MM.1S (cell line): ENCODE measurements at regions not wholly inside any gene's neighbourhood (a gene's known extent, or its start where the extent isn't known, plus 50 kb on each side); places are given as distances from the start of the nearest gene placed in this dataset.

ENCODE experiments used
- DNase-seq: peaks from one replicate; pipeline ENCODE4 v3.0.0-alpha.2; 2015
- H2AFZ ChIP-seq: fragments of 300-600 bp; sonication (generic); 2 replicates; pipeline ENCODE4 v1.6.0; 2016; ENCODE audit warnings: antibody characterized with exemption, low read length
- H3F3A ChIP-seq: fragments of 300-600 bp; sonication (generic); 2 replicates; pipeline ENCODE4 v1.6.1; 2016; ENCODE audit warnings: mild to moderate bottlenecking, antibody characterized with exemption, low read length, moderate library complexity, mixed read lengths; ENCODE audit not compliant: insufficient read depth
- H3K27ac ChIP-seq: fragments of 300-600 bp; sonication (generic); 2 replicates; pipeline ENCODE4 v1.5.1; 2016; ENCODE audit warnings: mild to moderate bottlenecking, low read length
- H3K27me3 ChIP-seq: fragments of 300-600 bp; sonication (generic); replicated peaks from 2 replicates; pipeline ENCODE4 v1.6.0; 2016; ENCODE audit warnings: low read length; ENCODE audit not compliant: insufficient read depth
- H3K36me3 ChIP-seq: fragments of 300-600 bp; sonication (generic); replicated peaks from 2 replicates; pipeline ENCODE4 v1.6.1; 2016; ENCODE audit warnings: mild to moderate bottlenecking, low read length, mixed read lengths; ENCODE audit not compliant: insufficient read depth
- H3K4me1 ChIP-seq: fragments of 300-600 bp; sonication (generic); 2 replicates; pipeline ENCODE4 v1.6.1; 2016; ENCODE audit warnings: low read length, mixed read lengths
- H3K4me2 ChIP-seq: fragments of 300-600 bp; sonication (generic); 2 replicates; pipeline ENCODE4 v1.6.0; 2016; ENCODE audit warnings: low read depth, low read length
- H3K4me3 ChIP-seq: fragments of 300-600 bp; sonication (generic); 2 replicates; pipeline ENCODE4 v1.5.1; 2016; ENCODE audit warnings: low read length, mixed read lengths
- H3K79me2 ChIP-seq: fragments of 300-600 bp; sonication (generic); 2 replicates; pipeline ENCODE4 v1.6.1; 2016; ENCODE audit warnings: mixed run types, low read length, mixed read lengths
- H3K9ac ChIP-seq: fragments of 300-600 bp; sonication (generic); 2 replicates; pipeline ENCODE4 v1.6.1; 2016; ENCODE audit warnings: low read length, mixed read lengths
- H3K9me2 ChIP-seq: fragments of 300-600 bp; sonication (generic); replicated peaks from 2 replicates; pipeline ENCODE4 v1.6.1; 2016; ENCODE audit warnings: mild to moderate bottlenecking, low read length, mixed read lengths; ENCODE audit not compliant: insufficient read depth
- H3K9me3 ChIP-seq: fragments of 300-600 bp; sonication (generic); replicated peaks from 2 replicates; pipeline ENCODE4 v1.6.1; 2016; ENCODE audit warnings: mild to moderate bottlenecking, low read length, mixed read lengths; ENCODE audit not compliant: insufficient read depth
- H4K20me1 ChIP-seq: fragments of 300-600 bp; sonication (generic); 2 replicates; pipeline ENCODE4 v1.6.1; 2016; ENCODE audit warnings: mild to moderate bottlenecking, low read length, moderate library complexity, mixed read lengths; ENCODE audit not compliant: insufficient read depth
- EZH2 ChIP-seq: fragments of 300-600 bp; sonication (generic); optimal IDR thresholded peaks from 2 replicates; pipeline ENCODE3; 2017; ENCODE audit warnings: low read depth, mild to moderate bottlenecking, antibody characterized with exemption, low read length, mixed read lengths
- EZH2phosphoT487 ChIP-seq: fragments of 300-600 bp; sonication (generic); IDR thresholded peaks from 2 replicates; pipeline ENCODE4 v1.6.1; 2018; ENCODE audit warnings: antibody characterized with exemption, low read length
- TF ChIP-seq, protein P1 (sequence below): fragments of 300-600 bp; sonication (generic); IDR thresholded peaks from 2 replicates; pipeline ENCODE4 v1.5.1; 2016; ENCODE audit warnings: antibody characterized with exemption, low read length, mixed read lengths

DNA sequence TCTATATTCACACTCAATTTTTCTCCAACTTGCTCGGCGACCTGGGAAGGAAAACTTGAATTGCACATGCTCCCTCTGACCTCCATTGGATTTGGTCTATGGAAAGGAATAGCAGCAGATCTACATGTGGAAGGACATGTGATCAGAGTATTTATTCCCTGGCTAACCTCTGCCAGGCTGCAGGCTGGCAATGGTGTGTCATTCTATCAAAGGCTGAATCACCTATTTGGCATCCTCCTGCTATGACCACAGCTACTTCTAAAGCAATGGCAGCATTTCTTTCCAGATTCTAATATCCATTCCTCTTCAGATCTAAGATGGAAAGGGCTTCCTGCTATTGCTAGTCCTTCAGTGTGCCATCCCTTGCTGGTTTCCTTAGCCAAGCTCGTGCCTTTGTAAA is 144.3 kb upstream of the FREM2 start:
- no peaks in the 10 kb centered on the region for H3K9me2 ChIP-seq
- TF ChIP-seq EZH2, result no peak
- TF ChIP-seq EZH2phosphoT487, result no peak
- TF ChIP-seq, protein P1, sequence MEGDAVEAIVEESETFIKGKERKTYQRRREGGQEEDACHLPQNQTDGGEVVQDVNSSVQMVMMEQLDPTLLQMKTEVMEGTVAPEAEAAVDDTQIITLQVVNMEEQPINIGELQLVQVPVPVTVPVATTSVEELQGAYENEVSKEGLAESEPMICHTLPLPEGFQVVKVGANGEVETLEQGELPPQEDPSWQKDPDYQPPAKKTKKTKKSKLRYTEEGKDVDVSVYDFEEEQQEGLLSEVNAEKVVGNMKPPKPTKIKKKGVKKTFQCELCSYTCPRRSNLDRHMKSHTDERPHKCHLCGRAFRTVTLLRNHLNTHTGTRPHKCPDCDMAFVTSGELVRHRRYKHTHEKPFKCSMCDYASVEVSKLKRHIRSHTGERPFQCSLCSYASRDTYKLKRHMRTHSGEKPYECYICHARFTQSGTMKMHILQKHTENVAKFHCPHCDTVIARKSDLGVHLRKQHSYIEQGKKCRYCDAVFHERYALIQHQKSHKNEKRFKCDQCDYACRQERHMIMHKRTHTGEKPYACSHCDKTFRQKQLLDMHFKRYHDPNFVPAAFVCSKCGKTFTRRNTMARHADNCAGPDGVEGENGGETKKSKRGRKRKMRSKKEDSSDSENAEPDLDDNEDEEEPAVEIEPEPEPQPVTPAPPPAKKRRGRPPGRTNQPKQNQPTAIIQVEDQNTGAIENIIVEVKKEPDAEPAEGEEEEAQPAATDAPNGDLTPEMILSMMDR, result no peak
- no peaks in the 10 kb centered on the region for H3K79me2 ChIP-seq
- H4K20me1 ChIP-seq, result no peaks in the 10 kb centered on the region
- no peak overlapping the region for H2AFZ ChIP-seq
- H3K36me3 ChIP-seq, result no peaks in the 10 kb centered on the region
- H3K27ac ChIP-seq, result no peak overlapping the region
- H3K9me3 ChIP-seq, result no peaks in the 10 kb centered on the region
- H3K27me3 ChIP-seq, result no peaks in the 10 kb centered on the region
- H3K9ac ChIP-seq, result no peak overlapping the region
- no peaks in the 10 kb centered on the region for H3F3A ChIP-seq
- no peak for DNase-seq
- H3K4me1 ChIP-seq, result no peaks in the 10 kb centered on the region
- no peak overlapping the region for H3K4me3 ChIP-seq
- no peak overlapping the region for H3K4me2 ChIP-seq

DNA sequence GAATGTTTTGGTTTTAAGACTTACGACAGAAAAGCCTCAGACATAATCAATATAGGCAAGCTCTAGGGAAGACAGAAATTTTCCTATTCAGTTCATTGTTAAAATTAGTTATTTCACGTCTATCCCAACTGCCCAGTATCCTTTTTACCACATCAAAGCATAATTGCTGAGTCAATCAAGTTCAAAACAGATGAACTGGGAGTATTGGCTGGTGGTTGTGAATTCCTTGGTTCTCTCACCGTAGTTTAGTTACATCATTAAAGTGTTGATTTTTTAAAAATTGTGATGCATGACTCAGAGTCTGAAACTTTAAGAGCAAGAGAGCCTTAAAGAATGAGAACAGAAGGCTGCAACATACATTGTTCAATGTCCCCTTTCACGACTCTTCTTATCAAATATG is 143.3 kb upstream of the FREM2 start:
- no peak overlapping the region for H2AFZ ChIP-seq
- H3K9ac ChIP-seq, result no peak overlapping the region
- H3K9me2 ChIP-seq, result no peaks in the 10 kb centered on the region
- no peaks in the 10 kb centered on the region for H3K9me3 ChIP-seq
- H3K27me3 ChIP-seq, result no peaks in the 10 kb centered on the region
- no peaks in the 10 kb centered on the region for H3F3A ChIP-seq
- H3K36me3 ChIP-seq, result no peaks in the 10 kb centered on the region
- DNase-seq, result no peak
- H3K27ac ChIP-seq, result no peak overlapping the region
- H3K4me2 ChIP-seq, result no peak overlapping the region
- no peaks in the 10 kb centered on the region for H3K79me2 ChIP-seq
- no peaks in the 10 kb centered on the region for H3K4me1 ChIP-seq
- no peaks in the 10 kb centered on the region for H4K20me1 ChIP-seq
- H3K4me3 ChIP-seq, result no peak overlapping the region
- TF ChIP-seq, protein P1, result no peak
- TF ChIP-seq EZH2 (no peak), EZH2phosphoT487 (no peak)

DNA sequence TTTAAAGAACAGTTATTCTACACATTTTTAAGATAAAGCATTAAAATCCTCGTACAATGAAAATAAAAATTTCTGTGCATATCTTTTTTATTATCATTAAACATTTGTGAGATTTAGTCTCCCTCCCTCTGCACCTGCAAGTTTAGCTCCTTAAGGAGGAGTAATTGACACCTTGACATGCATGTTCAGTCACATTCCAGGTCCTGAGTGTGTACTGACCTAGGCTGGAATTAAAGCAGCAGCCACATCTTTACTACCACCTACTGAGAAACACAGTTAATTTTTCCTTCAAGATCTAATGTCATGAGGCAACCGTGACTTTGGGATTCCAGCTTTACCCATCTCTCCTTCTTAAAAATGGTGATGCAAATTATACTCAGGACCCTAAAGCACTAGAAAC is 123.1 kb upstream of the FREM2 start:
- Histone ChIP-seq H3K27ac (no peak overlapping the region), H3K4me2 (no peak overlapping the region), H3K27me3 (no peaks in the 10 kb centered on the region), H3K4me1 (no peaks in the 10 kb centered on the region), H3K36me3 (no peaks in the 10 kb centered on the region), H3K9ac (no peak overlapping the region), H3K9me3 (no peaks in the 10 kb centered on the region), H4K20me1 (no peaks in the 10 kb centered on the region), H3F3A (no peaks in the 10 kb centered on the region), H2AFZ (no peak overlapping the region), H3K9me2 (no peaks in the 10 kb centered on the region), H3K4me3 (no peak overlapping the region), H3K79me2 (no peaks in the 10 kb centered on the region)
- TF ChIP-seq, protein P1, result no peak
- TF ChIP-seq EZH2phosphoT487 (no peak), EZH2 (no peak)
- no peak for DNase-seq
